ENCODE measurements at regions not wholly inside any gene's neighbourhood (a gene's known extent, or its start where the extent isn't known, plus 50 kb on each side); places are given as distances from the start of the nearest gene placed in this dataset.

DNA sequence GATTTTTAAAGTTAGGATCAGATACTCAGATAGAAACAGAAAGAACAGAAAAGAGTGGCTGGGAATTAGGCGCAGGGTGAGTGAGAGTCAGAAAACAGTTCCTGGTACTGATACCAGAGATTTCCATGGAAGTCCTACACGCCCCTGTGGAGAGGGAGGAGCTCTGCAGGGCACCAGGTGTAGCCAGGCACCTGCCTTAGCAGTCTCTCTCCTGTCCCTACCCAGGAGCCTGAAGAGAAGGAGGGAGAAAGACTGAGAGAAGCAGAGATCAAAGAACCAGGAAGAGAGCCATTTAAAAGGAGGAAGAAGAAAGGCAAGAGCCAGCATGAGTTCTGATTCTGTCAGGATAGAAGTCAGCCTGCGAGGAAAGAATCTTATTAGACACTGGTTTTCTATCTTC lies 65.0 kb downstream of the CBLN1 start:
- no peak for DNase-seq (ENCODE audit: low spot score)

- peak; percentile 67 for DNase-seq (ENCODE audit: low spot score)
Measured at GRCh38 chr16:49213594-49213993, 68.0 kb downstream of the CBLN1 start.

- no peak for DNase-seq (ENCODE audit: low spot score)
Measured at GRCh38 chr16:49204191-49204590, 77.4 kb downstream of the CBLN1 start.

GRCh38 chr16:49203361-49203760 lies 78.3 kb downstream of the CBLN1 start:
- no peak for DNase-seq (ENCODE audit: low spot score)

- DNase-seq (ENCODE audit: low spot score), result no peak
Measured at GRCh38 chr16:49201118-49201517, 80.5 kb downstream of the CBLN1 start.

GRCh38 chr16:49200223-49200820 lies 81.3 kb downstream of the CBLN1 start:
- no peak for DNase-seq (ENCODE audit: low spot score)

DNA sequence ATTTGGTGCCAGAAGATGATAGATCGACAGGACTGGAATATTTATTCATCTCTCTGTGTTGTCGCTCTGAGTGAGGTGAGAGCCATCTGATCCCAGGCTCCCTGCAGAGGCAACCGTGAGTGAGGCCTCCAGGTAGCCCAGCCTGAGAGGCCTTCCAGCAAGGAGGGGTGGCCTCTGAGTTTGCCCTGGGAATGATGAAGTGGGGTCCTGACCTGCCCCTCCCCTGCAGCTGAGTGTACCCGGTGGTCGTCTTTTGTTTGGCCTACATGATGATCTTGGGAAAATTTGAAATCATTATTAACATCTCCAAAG lies 86.4 kb downstream of the CBLN1 start:
- DNase-seq (ENCODE audit: low spot score), result no peak

DNA sequence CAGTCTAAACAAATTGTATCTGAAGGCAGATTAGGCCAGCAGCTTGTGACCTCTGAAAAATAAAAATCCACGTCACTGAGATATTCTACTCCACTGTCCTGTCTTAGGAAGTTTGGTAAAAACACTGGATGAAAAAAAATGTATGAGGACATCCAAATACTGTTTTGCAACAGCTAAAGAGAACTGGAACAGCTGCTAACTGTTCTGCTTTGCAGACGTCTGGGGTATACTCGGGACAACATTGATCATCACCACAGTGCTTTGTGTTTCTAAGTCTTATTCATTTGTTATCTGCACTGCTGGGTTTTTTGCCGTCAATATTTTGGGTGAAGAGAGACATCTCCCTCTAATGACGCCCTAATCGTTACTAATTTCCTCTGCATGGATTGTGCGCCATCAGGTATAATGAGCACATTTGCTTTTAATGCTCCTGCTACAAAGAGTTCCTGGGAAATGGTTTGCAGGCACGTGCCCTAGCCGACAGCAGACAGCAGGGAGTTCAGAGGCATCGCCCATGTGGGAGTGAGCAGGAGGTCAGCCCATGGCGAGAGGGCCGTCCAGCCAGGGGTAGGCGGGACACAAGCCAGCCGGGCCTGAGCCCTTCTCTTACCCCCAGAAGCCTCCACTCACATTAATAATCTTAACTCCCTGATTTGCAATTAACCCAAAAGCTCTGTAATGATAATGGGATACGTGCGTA lies 87.0 kb downstream of the CBLN1 start:
- no peak for DNase-seq (ENCODE audit: low spot score)

GRCh38 chr16:49193596-49193995 lies 88.0 kb downstream of the CBLN1 start:
- DNase-seq (ENCODE audit: low spot score), result no peak

GRCh38 chr16:49189286-49189685 lies 92.4 kb downstream of the CBLN1 start:
- no peak for DNase-seq (ENCODE audit: low spot score)

GRCh38 chr16:49183911-49184310 lies 97.7 kb downstream of the CBLN1 start:
- DNase-seq (ENCODE audit: low spot score), result peak; percentile 74

- no peak for DNase-seq (ENCODE audit: low spot score)
Measured at GRCh38 chr16:49181791-49182518, 99.7 kb downstream of the CBLN1 start.

DNA sequence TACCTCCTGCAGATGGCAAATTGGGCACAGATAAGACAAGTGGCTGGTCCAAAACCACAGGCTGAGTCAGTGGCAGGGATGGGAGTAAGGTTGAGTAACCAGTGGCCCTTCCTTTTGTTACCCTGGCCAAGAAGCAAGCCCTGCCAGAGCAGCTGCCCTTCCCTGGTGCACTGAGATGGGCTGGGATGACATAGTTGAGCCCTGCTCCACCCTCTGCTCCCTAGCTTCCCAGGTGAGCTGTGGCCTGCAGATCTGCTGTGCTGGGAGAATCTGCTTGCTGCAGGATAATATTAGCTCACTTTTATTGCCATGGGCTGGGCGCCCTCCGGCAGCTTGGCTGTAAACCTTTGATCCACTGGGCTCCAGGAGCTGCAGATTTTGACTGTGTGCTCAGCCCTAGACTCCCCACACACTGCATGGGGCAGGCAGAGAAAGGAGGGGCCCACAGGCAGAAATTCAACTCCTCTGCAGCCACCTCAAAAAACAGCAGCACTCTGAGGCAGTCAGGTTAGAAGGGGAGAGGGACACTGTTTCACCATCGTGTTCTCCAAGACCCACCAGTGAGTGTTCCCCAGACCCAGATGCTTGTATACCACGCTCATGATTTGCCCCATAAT lies 101.8 kb downstream of the CBLN1 start:
- no peak for DNase-seq (ENCODE audit: low spot score)

DNA sequence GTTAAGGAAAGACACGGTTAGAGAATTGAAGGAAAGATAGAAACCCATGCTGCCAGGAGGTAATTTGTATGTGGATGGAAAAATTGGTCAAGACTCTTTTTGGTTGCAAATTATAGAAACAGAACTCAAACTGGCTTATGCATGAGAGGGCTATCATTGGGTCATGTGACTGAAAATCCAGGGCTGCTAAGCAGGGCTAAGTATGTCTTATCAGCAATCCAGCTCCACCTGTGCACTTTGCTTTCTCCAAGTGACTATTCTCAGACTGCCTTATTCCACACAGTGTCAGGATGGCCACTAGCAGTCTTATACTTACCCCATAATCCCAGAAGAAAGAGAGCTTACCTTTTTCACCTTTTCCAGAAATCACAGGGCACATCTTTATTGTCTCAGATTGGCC lies 113.5 kb downstream of the CBLN1 start:
- DNase-seq (ENCODE audit: low spot score), result no peak

DNA sequence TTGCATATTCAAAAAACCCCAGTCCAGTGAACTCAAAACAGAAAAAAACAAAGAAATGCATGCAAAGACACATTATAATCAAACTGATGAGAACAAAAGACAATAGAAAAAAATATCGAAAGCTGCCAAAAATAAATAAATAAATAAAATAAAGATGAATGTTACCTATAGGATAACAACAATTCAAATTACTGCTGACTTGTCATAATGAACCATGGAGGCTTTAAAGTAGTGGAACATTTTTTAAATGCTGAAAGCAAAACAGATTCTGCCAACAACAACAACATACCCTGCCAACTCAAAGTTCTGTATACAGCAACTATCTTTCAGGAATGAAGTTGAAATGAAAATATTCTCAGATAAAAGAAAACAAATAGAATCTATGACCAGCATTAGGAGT lies 116.6 kb downstream of the CBLN1 start:
- DNase-seq (ENCODE audit: low spot score), result no peak

GRCh38 chr16:49161191-49161590 lies 120.4 kb downstream of the CBLN1 start:
- DNase-seq (ENCODE audit: low spot score), result no peak

DNA sequence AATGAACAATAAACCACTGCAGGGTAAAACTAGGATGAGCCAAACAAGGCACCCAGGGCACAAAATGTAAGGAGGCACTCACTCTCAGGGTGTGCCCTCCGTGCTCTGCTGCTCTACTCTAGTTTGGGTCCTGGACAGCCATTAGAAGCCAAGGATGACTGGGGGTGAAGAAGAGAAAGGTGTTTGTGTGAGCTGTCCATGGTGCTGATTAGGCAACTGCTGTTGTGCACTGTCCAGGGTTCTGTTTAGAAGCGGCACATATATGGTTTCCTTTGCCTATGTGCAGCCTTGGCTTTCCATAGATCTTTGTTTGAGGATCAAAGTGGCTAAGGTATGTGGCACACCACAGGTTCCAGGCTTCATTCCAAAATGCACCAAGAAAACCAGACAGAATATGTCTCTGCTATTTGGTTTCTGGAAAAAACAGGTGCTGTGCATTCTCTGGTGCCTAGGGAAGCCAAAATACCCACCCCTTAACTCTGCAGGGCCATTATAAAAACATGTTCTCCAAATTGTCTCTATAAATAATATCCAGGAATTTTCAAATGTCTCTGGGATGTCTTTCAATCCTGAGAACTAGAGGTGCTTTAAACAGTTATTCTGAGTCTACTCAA lies 123.5 kb downstream of the CBLN1 start:
- peak; percentile 82 for DNase-seq (ENCODE audit: low spot score)

DNA sequence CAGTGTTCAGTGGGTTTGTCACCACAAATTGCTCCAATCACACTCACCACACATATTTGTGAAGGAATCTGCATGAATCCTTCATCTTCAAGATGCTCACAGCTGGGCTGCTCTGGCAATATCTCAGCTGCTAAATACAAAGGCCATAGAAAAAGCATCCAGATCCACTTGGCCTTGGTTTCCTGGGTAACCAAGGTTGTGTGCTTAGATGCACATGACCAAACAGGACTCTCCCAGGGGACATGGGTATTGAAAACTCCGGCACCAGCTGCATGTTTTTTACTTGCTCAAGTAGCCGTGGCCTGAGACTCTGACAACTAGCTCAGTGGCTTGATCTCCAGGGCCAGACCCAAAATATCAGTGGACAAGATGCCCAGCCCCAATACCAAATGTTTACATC lies 131.3 kb downstream of the CBLN1 start:
- no peak for DNase-seq (ENCODE audit: low spot score)

DNA sequence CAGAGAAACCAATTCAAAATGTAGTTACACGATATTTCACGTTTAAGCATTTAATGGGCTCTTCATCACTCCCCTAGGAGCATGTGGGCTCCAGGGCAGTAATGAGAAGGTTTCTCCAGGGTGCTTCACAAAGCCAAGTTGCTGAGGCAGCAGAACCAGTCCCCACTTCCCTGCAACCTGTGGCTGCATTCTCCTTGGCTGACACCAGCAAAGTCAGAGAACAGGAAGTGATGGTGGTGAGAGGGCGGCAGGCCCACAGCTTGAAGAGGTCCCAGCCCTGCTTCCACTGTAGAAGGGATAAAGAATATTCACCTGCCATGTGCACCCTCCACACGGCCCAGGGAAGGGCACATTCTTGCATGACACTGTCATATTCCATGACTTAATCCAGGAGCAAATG lies 133.2 kb downstream of the CBLN1 start:
- no peak for DNase-seq (ENCODE audit: low spot score)

GRCh38 chr16:49140618-49141017 lies 141.0 kb downstream of the CBLN1 start:
- no peak for DNase-seq (ENCODE audit: low spot score)

DNA sequence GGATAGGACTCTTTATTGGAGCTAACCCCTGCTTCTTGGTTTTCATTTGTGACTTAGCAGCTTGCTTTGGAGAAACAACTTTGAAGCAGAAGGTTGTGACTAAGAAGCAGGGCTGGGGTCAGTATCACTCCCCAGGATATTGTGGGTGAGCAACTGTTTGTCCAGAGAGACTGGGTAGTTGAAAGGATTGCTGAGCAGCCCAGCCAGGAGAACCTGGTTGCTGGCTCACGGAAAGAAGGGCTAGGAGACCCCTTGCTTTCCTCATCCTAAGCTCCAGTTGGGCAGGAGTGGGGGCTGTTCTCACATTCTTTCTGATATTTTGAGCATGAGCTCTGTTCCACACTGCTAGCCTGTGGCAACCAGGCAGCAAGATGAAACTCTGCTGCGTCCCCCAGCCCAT lies 151.2 kb downstream of the CBLN1 start:
- no peak for DNase-seq (ENCODE audit: low spot score)

GRCh38 chr16:49129935-49130334 lies 151.7 kb downstream of the CBLN1 start:
- DNase-seq (ENCODE audit: low spot score), result no peak

DNA sequence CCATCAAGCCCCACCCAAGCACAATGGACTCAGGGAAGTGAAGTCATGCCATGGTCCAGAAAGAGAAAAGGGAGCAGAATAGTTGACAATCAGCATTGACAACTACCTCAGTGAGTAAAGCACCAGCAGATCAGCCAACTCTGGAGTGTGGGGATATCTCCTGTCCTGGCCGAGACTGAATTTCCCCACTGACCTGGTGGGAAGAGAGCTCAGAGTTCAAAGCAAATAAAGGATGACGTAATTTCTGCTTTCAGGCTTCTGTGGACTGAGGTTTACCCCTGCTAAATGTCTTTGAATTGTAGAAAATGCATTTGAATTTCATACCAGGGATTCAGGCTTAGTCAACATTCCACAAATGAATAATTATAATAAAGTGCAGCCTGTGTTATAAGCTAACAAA lies 152.9 kb downstream of the CBLN1 start:
- DNase-seq (ENCODE audit: low spot score), result no peak

All from iPS-NIHi11 (cell line).